ENCODE measurements at regions not wholly inside any gene's neighbourhood (a gene's known extent, or its start where the extent isn't known, plus 50 kb on each side); places are given as distances from the start of the nearest gene placed in this dataset.

- TF ChIP-seq TAF1 (IDR thresholded peaks at IDR 0.05; ENCODE audit: borderline replicate concordance, insufficient read depth, low read length) (no peak), POLR2AphosphoS5 (IDR thresholded peaks at IDR 0.05; ENCODE audit: low read depth, low read length) (no peak), SIN3A (IDR thresholded peaks at IDR 0.05; ENCODE audit: borderline replicate concordance, insufficient read depth, low read length) (no peak), REST (IDR thresholded peaks at IDR 0.05; ENCODE audit: insufficient read depth in 1 of 2, low read depth in 2 of 2, low read length in 2 of 2) (no peak), FOXP2 (optimal IDR thresholded peaks at IDR 0.05; ENCODE audit: borderline replicate concordance, extremely low read depth, extremely low read length, insufficient read depth) (no peak)
Observed at GRCh38 chr12:132399092-132400010, 70.0 kb upstream of the GALNT9 start.
